ENCODE measurements at regions not wholly inside any gene's neighbourhood (a gene's known extent, or its start where the extent isn't known, plus 50 kb on each side); places are given as distances from the start of the nearest gene placed in this dataset.
A peak's percentile ranks its signal among the peaks of the same experiment; 100 is the strongest.

DNA sequence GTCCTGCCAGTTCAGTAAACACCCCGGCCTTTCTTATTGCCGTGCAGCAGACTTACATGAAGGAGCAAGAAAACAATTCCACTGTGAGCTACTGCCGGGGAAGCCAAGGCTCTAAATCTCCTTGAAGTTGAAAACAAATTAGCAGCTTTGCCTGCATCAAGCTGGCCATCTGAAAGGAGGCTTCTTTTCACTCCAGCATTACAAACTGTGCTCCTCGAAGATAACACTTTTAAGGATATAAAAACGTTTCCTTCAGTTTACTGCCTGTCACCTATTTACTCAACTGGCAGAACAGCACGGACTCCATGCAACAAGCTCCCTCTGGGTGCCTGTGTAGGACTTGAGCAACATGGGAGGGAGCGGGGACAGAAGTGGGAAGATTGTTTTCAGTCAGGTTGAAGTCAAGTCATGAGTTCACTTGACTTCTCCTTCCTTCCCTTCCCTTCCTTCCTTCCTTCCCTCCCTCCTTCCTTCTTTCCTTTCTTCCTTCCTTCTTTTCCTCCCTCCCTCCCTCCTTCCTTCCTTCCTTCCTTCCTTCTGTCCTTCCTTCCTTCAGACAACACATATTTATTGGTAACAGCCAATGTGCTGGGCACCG lies 67.4 kb downstream of the ZNF608 start:
- no peak overlapping the region for H2AFZ ChIP-seq (ENCODE audit: low read length)
- DNase-seq (ENCODE audit: low spot score): no peak
- BruUV-seq (replicated peaks): no TSS peak
- H4K20me1 ChIP-seq (ENCODE audit: insufficient read depth, low read length): 0 out of 2 replicates have a peak, but pooled peaks cover 7% of the 10 kb centered on the region
- H3K9me3 ChIP-seq (ENCODE audit: low read length): no peaks in the 10 kb centered on the region
- H3K79me2 ChIP-seq (ENCODE audit: insufficient read depth, low read depth, low read length): peaks cover 49% of the 10 kb centered on the region
- H3K9me2 ChIP-seq (ENCODE audit: insufficient read depth, low read length): no peaks in the 10 kb centered on the region
- no peak for TF ChIP-seq EZH2phosphoT487 (IDR thresholded peaks at IDR 0.05; ENCODE audit: borderline replicate concordance, low read depth, low read length)
- TF ChIP-seq, protein P1, sequence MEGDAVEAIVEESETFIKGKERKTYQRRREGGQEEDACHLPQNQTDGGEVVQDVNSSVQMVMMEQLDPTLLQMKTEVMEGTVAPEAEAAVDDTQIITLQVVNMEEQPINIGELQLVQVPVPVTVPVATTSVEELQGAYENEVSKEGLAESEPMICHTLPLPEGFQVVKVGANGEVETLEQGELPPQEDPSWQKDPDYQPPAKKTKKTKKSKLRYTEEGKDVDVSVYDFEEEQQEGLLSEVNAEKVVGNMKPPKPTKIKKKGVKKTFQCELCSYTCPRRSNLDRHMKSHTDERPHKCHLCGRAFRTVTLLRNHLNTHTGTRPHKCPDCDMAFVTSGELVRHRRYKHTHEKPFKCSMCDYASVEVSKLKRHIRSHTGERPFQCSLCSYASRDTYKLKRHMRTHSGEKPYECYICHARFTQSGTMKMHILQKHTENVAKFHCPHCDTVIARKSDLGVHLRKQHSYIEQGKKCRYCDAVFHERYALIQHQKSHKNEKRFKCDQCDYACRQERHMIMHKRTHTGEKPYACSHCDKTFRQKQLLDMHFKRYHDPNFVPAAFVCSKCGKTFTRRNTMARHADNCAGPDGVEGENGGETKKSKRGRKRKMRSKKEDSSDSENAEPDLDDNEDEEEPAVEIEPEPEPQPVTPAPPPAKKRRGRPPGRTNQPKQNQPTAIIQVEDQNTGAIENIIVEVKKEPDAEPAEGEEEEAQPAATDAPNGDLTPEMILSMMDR (conservative IDR thresholded peaks at IDR 0.05; ENCODE audit: low read length): no peak
- ChIA-PET POLR2A (interaction anchor here (0.8 to 1.2 kb wide), 2 partner anchors 16 to 27 kb away, joined by 3 to 4 read pairs; no protein-coding TSS in a partner anchor), CTCF (ENCODE audit: unreplicated experiment) (interaction anchor here (1.3 kb wide), 1 partner anchor 15 kb away, joined by 3 read pairs; no protein-coding TSS in a partner anchor)
- intact Hi-C loops (cut with micrococcal nuclease; ENCODE audit: unreplicated experiment): no loop called here
- H3K4me2 ChIP-seq (ENCODE audit: low read length): peak overlapping the region; percentile 5; the same call in 1 of the 2 replicates
- H3K27ac ChIP-seq (ENCODE audit: low read depth, low read length, poor library complexity, severe bottlenecking): no peak overlapping the region
- H3K4me3 ChIP-seq (ENCODE audit: low read depth, low read length, poor library complexity, severe bottlenecking): no peak overlapping the region
- H3K36me3 ChIP-seq (ENCODE audit: insufficient read depth, low read length): no peaks in the 10 kb centered on the region; the same call in 1 of the 2 replicates
- H3K4me1 ChIP-seq (ENCODE audit: insufficient read depth, low read length, poor library complexity, severe bottlenecking): peaks cover 4% of the 10 kb centered on the region

DNA sequence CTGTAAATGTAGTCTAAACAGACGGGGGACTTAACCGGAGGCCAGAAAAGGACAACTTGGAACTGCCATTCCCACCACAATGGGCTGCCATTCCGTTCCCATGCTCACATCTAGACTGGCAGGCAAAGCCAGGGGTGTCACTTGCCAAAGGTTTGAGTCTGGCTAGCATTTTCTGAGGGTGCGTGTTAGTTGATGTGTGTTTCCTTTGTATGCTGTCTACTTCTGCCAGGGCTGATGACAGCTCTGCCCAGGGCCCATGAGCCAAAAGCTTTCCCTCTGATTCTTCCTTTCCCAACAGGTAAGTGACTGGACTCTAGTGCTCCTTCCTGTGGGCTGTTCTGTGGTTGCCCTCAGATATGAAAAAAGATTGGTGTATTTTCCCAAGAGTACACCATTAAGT lies 68.0 kb downstream of the ZNF608 start:
- no peak overlapping the region; the same call in 1 of the 2 replicates for H3K4me2 ChIP-seq (ENCODE audit: low read length)
- intact Hi-C loops (cut with micrococcal nuclease; ENCODE audit: unreplicated experiment): no loop called here
- BruUV-seq (replicated peaks): no TSS peak
- no peaks in the 10 kb centered on the region for H3K9me3 ChIP-seq (ENCODE audit: low read length)
- no peak for DNase-seq (ENCODE audit: low spot score)
- no peak overlapping the region for H2AFZ ChIP-seq (ENCODE audit: low read length)
- no peak overlapping the region for H3K27ac ChIP-seq (ENCODE audit: low read depth, low read length, poor library complexity, severe bottlenecking)
- CTCF ChIA-PET (ENCODE audit: unreplicated experiment): no interaction called here
- H3K4me1 ChIP-seq (ENCODE audit: insufficient read depth, low read length, poor library complexity, severe bottlenecking): peaks cover 4% of the 10 kb centered on the region
- peaks cover 54% of the 10 kb centered on the region for H3K79me2 ChIP-seq (ENCODE audit: insufficient read depth, low read depth, low read length)
- TF ChIP-seq, protein P1 (conservative IDR thresholded peaks at IDR 0.05; ENCODE audit: low read length): no peak
- no peak for TF ChIP-seq EZH2phosphoT487 (IDR thresholded peaks at IDR 0.05; ENCODE audit: borderline replicate concordance, low read depth, low read length)
- H3K4me3 ChIP-seq (ENCODE audit: low read depth, low read length, poor library complexity, severe bottlenecking): no peak overlapping the region
- no peaks in the 10 kb centered on the region; the same call in 1 of the 2 replicates for H3K36me3 ChIP-seq (ENCODE audit: insufficient read depth, low read length)
- POLR2A ChIA-PET: interaction anchor here (0.8 kb wide), 1 partner anchor 16 kb away, joined by 3 read pairs; no protein-coding TSS in a partner anchor
- H4K20me1 ChIP-seq (ENCODE audit: insufficient read depth, low read length): 0 out of 2 replicates have a peak, but pooled peaks cover 7% of the 10 kb centered on the region
- no peaks in the 10 kb centered on the region for H3K9me2 ChIP-seq (ENCODE audit: insufficient read depth, low read length)
